HG02623 (cell line): ENCODE measurements at regions not wholly inside any gene's neighbourhood (a gene's known extent, or its start where the extent isn't known, plus 50 kb on each side); places are given as distances from the start of the nearest gene placed in this dataset.

Experiments used
- ATAC-seq: cut with Tn5 transposase; IDR thresholded peaks from one replicate; pipeline ENCODE4 v1.9.1; 2021; ENCODE audit warnings: moderate library complexity; ENCODE audit not compliant: unreplicated experiment

DNA sequence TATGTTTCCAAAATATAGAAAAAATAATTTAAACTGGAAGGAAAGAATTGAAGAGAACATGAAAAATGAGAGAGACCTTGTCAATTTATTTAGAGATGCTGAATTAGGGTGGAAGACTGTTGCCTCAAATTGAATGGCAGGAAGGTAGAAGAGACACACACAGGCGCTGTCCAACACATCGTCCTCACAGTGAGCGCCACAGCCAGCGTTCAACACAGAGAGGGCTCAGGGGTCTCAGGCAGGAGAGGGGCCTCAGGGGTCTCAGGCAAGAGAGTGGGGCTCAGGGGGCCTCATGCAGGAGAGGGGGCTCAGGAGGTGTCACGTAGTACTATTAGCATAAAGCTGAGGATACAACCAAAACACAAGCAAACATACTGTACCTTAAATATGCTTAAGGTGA, 65.7 kb downstream of the TMEM18 start:
- ATAC-seq = no peak

GRCh38 chr2:610491-610890, 66.7 kb downstream of the TMEM18 start:
- no peak for ATAC-seq

GRCh38 chr2:609881-610280, 67.3 kb downstream of the TMEM18 start:
- no peak for ATAC-seq

DNA sequence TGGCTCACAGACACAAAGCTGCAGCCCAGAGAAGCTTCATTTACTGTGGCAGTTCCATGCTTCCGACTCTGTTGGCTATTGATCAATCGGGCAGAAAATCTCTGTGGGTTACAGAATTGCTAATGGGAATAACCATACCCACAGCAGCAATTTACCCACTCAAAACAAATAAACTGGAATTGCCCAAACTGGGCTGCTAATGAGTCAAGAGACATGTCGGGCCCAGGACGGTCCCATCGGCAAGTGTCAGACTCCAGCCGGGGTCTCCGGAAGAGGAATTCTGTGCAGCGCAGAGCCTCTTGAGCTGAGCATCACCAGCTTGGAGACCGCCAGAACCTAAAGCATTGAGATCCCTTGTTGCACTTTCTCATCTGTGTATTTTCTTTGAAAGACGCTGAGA, 67.8 kb downstream of the TMEM18 start:
- no peak for ATAC-seq

GRCh38 chr2:608711-609110, 68.5 kb downstream of the TMEM18 start:
- ATAC-seq = no peak

GRCh38 chr2:608297-608696, 68.9 kb downstream of the TMEM18 start:
- ATAC-seq = no peak

GRCh38 chr2:607709-608108, 69.5 kb downstream of the TMEM18 start:
- ATAC-seq = no peak

DNA sequence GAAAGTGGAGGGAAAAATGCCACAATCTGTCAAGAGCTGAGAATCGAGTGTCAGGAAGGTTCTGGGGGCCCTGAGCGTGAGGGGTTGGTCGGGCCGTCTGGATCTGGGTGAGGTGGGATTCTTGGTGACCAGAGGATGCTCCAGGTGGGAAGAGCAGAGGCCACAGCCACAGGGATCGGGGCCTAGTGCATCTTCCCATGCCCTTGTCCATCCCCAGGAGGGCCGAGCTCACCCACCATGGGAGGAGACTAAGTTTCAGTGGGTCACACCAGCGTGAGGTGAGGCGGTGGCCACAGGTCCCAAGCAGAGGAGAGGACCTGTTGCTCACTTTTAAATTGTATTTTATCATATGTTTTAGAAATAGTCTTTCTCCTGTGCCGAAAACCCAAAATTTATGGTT, 70.0 kb downstream of the TMEM18 start:
- ATAC-seq = no peak

DNA sequence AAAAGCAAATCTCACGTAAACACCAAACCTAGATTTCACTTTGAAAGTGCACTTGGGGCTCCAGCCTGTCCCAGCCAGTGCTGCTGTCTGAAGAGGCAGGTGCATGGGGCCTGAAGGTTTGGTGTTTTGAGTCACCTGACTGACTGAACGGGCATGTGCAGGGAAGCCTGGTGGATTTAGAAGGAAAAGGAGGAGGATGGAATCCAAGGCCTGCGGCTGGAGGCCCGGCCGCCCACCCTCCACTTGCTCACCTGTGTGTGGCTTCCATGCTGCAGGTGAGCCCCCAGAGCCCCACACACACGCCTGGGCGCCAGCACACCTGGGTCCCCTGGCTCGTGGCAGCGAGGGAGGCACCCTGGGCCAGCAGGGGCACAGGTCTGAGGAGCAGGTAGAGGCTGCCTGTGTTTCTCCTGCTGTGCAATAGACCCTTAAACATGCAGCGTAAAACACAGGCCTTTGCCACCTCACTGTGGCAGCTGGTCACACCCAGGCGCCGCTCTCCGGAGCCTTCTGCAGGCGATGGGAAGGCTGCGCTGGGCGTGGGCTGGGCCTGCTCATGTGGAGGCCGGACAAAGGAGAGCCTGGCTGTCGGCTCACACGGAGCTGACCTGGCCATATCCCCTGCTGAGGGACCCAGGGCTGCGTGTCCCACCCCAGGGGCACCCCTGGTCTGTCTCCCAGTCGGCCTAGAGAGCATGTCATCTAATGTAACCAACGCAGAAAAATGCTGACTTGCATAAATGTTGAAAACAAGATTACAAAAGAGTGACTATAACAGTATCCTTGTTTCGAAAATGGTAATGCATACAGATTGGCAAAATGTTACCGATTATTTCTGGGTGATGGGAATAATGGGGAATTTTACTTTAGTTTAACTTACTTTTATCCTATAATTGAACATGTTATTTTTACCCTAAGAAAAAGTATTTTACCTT, 71.3 kb downstream of the TMEM18 start:
- no peak for ATAC-seq

DNA sequence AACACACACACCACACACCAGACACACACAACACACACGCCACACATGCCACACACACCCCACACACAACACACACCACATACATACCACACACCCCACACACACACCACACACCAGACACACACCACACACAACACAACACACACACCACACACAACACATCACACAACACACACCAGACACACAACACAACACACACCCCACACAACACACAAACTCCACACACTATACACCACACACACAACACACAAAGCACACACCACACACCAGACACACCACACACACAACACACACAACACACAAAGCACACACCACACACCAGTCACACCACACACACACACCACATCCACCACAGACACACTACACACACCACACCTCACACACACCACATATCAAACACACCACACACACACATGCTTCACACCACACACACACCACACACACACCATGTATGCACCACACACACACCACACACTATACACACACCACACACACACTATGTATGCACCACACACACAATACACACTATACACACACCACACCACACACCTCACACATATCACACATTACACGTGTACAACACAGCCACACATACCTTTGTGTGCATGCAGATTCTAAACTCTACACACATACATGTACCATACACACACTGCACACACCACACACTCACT, 72.2 kb downstream of the TMEM18 start:
- no peak for ATAC-seq

GRCh38 chr2:604385-604784, 72.8 kb downstream of the TMEM18 start:
- no peak for ATAC-seq

DNA sequence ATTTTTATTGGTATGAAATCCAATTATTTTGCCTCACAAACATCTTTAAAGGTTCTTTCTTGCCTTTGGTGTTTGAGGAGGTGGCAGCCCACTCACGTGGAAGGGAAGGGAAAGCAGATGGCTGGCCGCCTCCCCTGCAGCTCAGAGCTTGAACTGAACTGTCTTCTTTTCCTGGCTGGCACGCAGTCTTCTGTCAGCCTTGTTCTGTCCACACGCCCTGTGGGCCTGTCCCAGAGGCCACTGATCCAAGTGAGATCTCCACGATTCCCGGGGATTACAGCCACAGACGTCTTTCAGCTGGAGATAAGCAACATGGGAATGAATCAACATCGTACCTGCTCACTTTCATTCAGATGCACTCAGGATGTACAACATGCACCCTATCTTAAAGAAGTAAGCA, 73.3 kb downstream of the TMEM18 start:
- ATAC-seq = no peak

DNA sequence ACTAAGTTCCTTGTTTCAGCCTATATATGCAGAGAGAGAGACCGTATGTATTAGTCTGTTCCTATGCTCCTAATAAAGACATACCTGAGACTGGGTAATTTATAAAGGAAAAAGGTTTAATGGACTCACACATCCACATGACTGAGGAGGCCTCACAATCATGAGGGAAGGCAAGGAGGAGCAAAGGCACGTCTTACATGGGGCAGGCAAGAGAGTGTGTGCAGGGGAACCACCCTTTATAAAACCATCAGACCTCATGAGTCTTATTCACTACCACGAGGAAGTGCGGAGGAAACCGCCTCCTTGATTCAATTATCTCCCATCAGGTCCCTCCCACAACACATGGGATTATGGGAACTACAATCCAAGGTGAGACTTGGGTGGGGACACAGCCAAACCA, 73.8 kb downstream of the TMEM18 start:
- ATAC-seq = no peak

DNA sequence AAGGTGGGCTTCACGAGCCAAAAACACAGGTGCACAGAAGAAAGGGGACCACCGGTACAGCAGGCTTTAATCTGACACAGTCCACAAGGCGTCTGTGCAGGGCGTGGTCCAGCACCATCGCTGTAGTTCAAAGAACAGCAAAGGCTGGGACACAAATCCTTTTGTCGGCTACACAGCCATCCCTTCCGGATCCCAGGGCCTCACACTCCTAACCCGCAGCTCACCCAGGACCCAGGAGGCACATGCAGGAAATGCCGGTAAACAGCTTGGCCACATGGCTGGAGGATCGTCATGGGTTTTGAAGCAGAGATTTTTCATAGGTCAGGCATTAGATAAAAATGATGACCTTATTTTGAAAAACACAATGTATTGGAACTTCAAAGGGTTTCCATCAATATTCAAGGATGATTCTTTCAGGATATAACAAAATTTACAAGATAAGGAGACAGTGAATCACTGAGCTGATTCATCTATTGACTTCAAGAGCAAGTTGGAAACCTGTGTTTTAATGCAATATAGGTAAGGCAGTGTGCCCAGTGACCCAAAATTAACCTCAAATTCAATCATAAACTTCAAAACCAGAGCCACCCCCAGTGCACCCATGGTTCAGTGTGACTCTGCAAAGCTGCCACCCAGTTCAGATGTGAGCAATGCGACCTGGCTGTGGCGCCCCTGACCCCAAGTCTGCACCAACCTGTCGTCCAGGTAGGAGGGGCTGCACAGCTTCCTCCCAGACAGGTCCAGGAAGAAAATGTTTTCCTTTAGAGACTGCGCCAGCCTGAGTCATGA, 74.4 kb downstream of the TMEM18 start:
- ATAC-seq = no peak

GRCh38 chr2:601806-602455, 75.3 kb downstream of the TMEM18 start:
- no peak for ATAC-seq

GRCh38 chr2:601387-601698, 75.9 kb downstream of the TMEM18 start:
- ATAC-seq = no peak

GRCh38 chr2:600542-601386, 76.4 kb downstream of the TMEM18 start:
- ATAC-seq = no peak

GRCh38 chr2:599601-600000, 77.6 kb downstream of the TMEM18 start:
- no peak for ATAC-seq

DNA sequence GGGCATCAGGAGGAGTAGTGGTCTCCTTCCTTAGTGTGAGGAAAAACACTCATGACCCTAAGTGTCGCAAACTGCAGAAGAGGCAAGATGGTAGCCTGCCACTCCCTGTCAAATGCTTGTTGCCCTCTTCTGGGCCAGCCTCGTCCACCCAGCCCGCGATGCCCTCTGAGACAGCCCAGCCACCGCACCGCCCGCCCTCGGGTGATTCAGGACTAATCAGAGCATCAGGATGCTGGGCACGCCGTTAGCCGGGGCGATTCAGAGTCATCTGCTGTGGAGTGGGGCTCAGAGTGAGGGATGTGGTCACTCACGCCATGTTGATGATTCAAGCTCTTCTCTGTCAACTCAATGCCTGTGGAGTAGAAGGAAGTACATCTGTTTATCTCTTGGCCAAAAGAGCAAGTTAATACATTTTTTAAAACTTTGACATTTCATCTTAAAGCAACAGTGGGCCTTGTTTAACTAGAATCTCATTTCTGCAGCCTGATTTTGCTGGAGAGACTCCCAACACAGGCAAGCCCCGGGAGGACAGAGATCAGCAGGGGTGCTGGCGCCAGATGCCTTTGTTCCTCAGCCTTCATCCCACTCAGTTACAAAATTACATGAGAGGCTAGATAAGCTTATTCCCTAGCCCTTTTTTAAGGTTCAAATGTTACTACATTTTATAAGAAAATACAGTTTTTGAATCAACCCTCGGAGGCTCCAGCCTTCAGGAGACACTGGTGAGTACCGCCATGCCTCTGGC, 79.0 kb downstream of the TMEM18 start:
- no peak for ATAC-seq
